Tibial nerve (tissue), 4 donors: ENCODE measurements at regions not wholly inside any gene's neighbourhood (a gene's known extent, or its start where the extent isn't known, plus 50 kb on each side); places are given as distances from the start of the nearest gene placed in this dataset.

ENCODE experiments used
- DNase-seq, 2 donors: peaks; one replicate each; pipeline ENCODE4 v3.0.0-alpha.2; 2019; ENCODE audit warnings: low spot score in 2 of 2
- H3K27ac ChIP-seq, 4 donors: fragments of 200-600 bp; sonication (generic) in 3 of 4; one replicate each; pipeline ENCODE4 v1.5.1; 2017 to 2019; ENCODE audit warnings: mild to moderate bottlenecking in 1 of 4
- H3K27me3 ChIP-seq, 2 donors: fragments of 200-600 bp; sonication (generic) in 1 of 2; one replicate each; pipeline versions ENCODE4 v1.5.1 to v1.6.0; 2017 to 2019
- H3K36me3 ChIP-seq, 3 donors: fragments of 200-600 bp; sonication (generic); one replicate each; pipeline ENCODE4 v1.5.1; 2018 to 2019
- H3K4me1 ChIP-seq, 4 donors: fragments of 200-600 bp; sonication (generic) in 3 of 4; one replicate each; pipeline ENCODE4 v1.5.1; 2017 to 2019
- H3K4me3 ChIP-seq, 4 donors: fragments of 200-600 bp; sonication (generic) in 3 of 4; one replicate each; pipeline ENCODE4 v1.5.1; 2017 to 2019; ENCODE audit warnings: mild to moderate bottlenecking in 1 of 4, moderate library complexity in 1 of 4
- H3K9me3 ChIP-seq, 4 donors: fragments of 200-600 bp; sonication (generic) in 3 of 4; one replicate each; pipeline ENCODE4 v1.5.1; 2017 to 2019
- EP300 ChIP-seq, 2 donors: sonication (generic); formaldehyde crosslinking; IDR thresholded peaks; one replicate each; pipeline ENCODE4 v1.6.1; 2017; ENCODE audit warnings: antibody characterized with exemption in 2 of 2, mild to moderate bottlenecking in 1 of 2
- POLR2A ChIP-seq, 2 donors: fragments of 450-650 bp; IDR thresholded peaks; one replicate each; pipeline ENCODE4 v1.6.1; 2017; ENCODE audit warnings: antibody characterized with exemption in 2 of 2, mild to moderate bottlenecking in 2 of 2, moderate library complexity in 2 of 2
- WGBS, 2 donors: methylation state at CpG; one replicate each; pipeline ENCODE4 v1.1.5; 2018; 5-methylcytosine and 5-hydroxymethylcytosine counted together
- TF ChIP-seq, protein P1 (sequence below), 5 experiments: fragments of 200-600 bp in 3 of 5; fragments of 450-650 bp in 2 of 5; sonication (generic) in 3 of 5; IDR thresholded peaks; one replicate each; pipeline ENCODE4 v1.5.1; 2016 to 2019; ENCODE audit warnings: antibody characterized with exemption in 5 of 5, mild to moderate bottlenecking in 3 of 5, moderate library complexity in 2 of 5

DNA sequence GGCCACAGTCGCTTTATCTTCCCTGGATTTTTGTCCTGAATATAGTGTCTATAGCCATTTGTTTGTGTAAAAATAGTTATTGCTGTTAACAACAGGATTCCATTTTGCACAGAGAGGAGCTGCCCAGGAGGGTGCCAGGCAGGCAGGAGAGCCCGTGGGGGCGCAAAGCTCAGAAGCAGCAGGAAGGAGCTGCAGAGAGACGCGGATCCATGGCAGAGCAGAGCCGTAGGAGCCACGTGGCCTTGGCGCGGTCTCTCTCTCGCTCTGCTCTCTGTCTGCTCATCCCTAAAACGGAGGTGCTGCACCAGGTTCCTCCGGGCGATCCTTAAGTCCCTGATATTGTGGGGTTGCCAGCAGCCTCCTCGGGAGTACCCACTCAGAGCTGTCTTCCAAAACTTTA, 185.3 kb upstream of the MYT1L start:
- TF ChIP-seq, protein P1, sequence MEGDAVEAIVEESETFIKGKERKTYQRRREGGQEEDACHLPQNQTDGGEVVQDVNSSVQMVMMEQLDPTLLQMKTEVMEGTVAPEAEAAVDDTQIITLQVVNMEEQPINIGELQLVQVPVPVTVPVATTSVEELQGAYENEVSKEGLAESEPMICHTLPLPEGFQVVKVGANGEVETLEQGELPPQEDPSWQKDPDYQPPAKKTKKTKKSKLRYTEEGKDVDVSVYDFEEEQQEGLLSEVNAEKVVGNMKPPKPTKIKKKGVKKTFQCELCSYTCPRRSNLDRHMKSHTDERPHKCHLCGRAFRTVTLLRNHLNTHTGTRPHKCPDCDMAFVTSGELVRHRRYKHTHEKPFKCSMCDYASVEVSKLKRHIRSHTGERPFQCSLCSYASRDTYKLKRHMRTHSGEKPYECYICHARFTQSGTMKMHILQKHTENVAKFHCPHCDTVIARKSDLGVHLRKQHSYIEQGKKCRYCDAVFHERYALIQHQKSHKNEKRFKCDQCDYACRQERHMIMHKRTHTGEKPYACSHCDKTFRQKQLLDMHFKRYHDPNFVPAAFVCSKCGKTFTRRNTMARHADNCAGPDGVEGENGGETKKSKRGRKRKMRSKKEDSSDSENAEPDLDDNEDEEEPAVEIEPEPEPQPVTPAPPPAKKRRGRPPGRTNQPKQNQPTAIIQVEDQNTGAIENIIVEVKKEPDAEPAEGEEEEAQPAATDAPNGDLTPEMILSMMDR (IDR thresholded peaks at IDR 0.05) = no peak
- TF ChIP-seq EP300 (IDR thresholded peaks at IDR 0.05) = no peak
- TF ChIP-seq POLR2A (IDR thresholded peaks at IDR 0.05) = no peak
- Histone ChIP-seq H3K36me3 (no peaks in the 10 kb centered on the region), H3K27me3 (no peaks in the 10 kb centered on the region), H3K9me3 (no peaks in the 10 kb centered on the region), H3K4me1 (no peaks in the 10 kb centered on the region), H3K4me3 (no peak overlapping the region), H3K27ac (no peak overlapping the region)
- DNase-seq = no peak
- 82 to 85% methylated on average over 13 to 14 of the region's 14 CpGs for WGBS, 2 donors

DNA sequence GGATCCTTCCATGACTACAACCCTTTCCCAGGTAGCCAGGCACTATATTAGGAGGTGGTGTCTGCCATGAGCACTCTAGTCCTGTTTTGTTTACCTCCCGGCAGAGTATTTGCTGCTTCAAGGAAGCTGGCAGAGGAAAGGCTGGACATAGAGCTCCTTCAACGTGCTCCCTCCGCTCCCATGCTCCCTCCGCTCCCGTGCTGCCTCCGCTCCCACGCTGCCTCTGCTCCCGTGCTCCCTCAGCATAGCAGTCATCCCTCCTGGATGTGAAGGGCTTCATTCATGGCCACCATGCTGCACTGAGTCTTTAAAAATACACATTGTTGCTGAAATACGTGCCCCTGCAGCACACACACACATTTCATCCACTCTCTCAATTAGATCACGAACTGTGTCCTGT, 181.9 kb upstream of the MYT1L start:
- TF ChIP-seq POLR2A (IDR thresholded peaks at IDR 0.05) (no peak), EP300 (IDR thresholded peaks at IDR 0.05) (no peak)
- TF ChIP-seq, protein P1 (IDR thresholded peaks at IDR 0.05) = no peak
- H3K4me3 ChIP-seq = no peak overlapping the region
- WGBS, 2 donors = 62 to 67% methylated on average over 10 of the region's 10 CpGs
- DNase-seq = no peak
- no peaks in the 10 kb centered on the region for H3K4me1 ChIP-seq
- H3K27ac ChIP-seq = no peak overlapping the region
- no peaks in the 10 kb centered on the region for H3K27me3 ChIP-seq
- H3K9me3 ChIP-seq = no peaks in the 10 kb centered on the region
- no peaks in the 10 kb centered on the region for H3K36me3 ChIP-seq

DNA sequence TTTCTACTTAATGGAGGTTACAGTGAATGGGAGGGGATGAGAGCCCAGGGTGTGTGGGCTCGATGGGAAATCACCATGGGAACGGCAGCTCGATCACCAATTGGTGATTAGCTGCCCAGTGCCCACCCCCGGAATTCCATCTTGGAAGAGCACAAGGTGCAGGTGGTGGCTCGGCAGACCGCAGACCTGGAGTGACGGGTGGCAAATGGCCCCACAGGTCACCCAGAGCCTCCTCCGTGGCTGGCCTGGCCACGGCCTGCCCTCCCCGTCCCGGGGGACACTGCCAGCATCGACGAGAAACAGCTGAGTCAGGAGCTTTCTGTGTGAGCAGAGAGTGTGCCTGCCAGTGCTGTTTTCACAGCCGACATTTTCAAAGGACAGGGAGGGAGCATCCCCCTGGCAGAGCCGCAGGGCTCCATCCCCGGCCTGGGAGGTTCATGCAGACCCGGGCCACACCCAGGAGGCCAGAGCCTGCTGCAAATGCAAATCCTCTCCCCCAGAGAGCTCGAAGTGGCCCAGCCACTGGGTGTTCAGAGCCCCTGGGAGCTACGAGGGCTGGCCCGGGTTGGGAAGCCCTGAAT, 176.4 kb upstream of the MYT1L start:
- Histone ChIP-seq H3K27me3 (no peaks in the 10 kb centered on the region), H3K27ac (no peak overlapping the region), H3K9me3 (peaks cover 0 to 19% (median 0%) of the 10 kb centered on the region in 4 donors), H3K36me3 (no peaks in the 10 kb centered on the region), H3K4me3 (no peak overlapping the region), H3K4me1 (no peaks in the 10 kb centered on the region)
- WGBS, 2 donors = 74 to 81% methylated on average over 8 to 15 of the region's 20 CpGs
- no peak for DNase-seq
- TF ChIP-seq, protein P1 (IDR thresholded peaks at IDR 0.05) = no peak
- TF ChIP-seq EP300 (IDR thresholded peaks at IDR 0.05) = no peak
- no peak for TF ChIP-seq POLR2A (IDR thresholded peaks at IDR 0.05)

DNA sequence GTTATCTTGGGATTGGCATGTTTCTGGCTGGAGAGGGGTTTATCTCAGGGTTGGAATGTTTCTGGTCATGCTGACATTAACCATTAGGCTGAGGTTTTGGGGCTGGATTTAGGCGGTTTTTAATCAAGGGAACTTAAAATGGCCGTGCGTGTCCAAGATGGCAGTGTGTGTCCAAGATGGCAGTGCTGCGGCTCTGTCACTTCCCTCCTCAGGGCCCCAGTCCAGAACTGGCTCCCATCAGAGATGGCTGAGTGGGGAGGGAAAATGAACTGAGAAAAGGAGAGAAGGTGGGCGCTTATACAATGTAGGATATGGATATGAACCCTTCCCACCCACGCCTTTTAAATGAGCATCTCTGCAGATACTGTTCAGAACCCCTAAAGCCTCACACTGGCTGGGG, 175.5 kb upstream of the MYT1L start:
- no peak for DNase-seq
- no peaks in the 10 kb centered on the region for H3K36me3 ChIP-seq
- H3K4me1 ChIP-seq = no peaks in the 10 kb centered on the region
- no peak overlapping the region for H3K4me3 ChIP-seq
- no peak overlapping the region for H3K27ac ChIP-seq
- 93 to 96% methylated on average over 6 of the region's 6 CpGs for WGBS, 2 donors
- TF ChIP-seq EP300 (IDR thresholded peaks at IDR 0.05) (no peak), POLR2A (IDR thresholded peaks at IDR 0.05) (no peak)
- TF ChIP-seq, protein P1 (IDR thresholded peaks at IDR 0.05) = no peak
- H3K27me3 ChIP-seq = no peaks in the 10 kb centered on the region
- peaks cover 0 to 19% (median 0%) of the 10 kb centered on the region in 4 donors for H3K9me3 ChIP-seq

DNA sequence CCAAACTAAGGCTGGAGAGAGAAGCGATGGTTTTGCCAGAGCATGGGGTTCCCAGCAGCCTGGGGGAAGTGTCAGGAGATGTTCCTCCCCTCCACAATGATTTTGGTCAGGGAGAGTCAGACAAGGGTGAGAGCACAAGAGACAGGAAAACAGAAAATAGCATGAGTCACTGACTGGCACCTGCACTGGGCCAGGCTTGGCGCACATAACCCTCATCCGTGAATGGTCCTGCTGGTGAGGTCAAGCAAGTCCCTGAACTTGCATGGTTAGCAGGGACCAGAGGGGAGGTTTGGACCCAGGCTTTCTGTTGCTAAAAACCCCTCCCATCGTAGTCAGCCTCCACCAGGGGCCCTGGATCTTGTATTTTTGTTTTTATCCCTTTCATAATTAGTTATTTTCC, 174.5 kb upstream of the MYT1L start:
- H3K4me1 ChIP-seq = no peaks in the 10 kb centered on the region
- no peaks in the 10 kb centered on the region for H3K27me3 ChIP-seq
- WGBS, 2 donors = 84 to 86% methylated on average over 4 of the region's 4 CpGs
- TF ChIP-seq, protein P1 (IDR thresholded peaks at IDR 0.05) = no peak
- TF ChIP-seq EP300 (IDR thresholded peaks at IDR 0.05) (no peak), POLR2A (IDR thresholded peaks at IDR 0.05) (no peak)
- no peak overlapping the region for H3K27ac ChIP-seq
- peaks cover 0 to 19% (median 0%) of the 10 kb centered on the region in 4 donors for H3K9me3 ChIP-seq
- no peaks in the 10 kb centered on the region for H3K36me3 ChIP-seq
- H3K4me3 ChIP-seq = no peak overlapping the region
- DNase-seq = no peak
